ENCODE measurements at regions not wholly inside any gene's neighbourhood (a gene's known extent, or its start where the extent isn't known, plus 50 kb on each side); places are given as distances from the start of the nearest gene placed in this dataset.

- no peak for TF ChIP-seq CTCF (IDR thresholded peaks at IDR 0.05; ENCODE audit: insufficient read depth, low read length, poor library complexity, severe bottlenecking)
- no peak for TF ChIP-seq EZH2phosphoT487 (conservative IDR thresholded peaks at IDR 0.05; ENCODE audit: low read length)
These were observed 197.2 kb downstream of the BRD1 start for GRCh38 chr22:49630448-49630946.
